Endothelial cell of umbilical vein (primary cell): ENCODE measurements at regions not wholly inside any gene's neighbourhood (a gene's known extent, or its start where the extent isn't known, plus 50 kb on each side); places are given as distances from the start of the nearest gene placed in this dataset.

ENCODE experiments used
- BruUV-seq: library from RNA; stranded (reverse); fragments of 400-500 nt; replicated peaks from 2 replicates; lab custom pipeline; 2021; lab: Mats Ljungman, UMichigan
- CTCF ChIA-PET: fragments of 300-600, 350-600 bp; sonication (Branson Sonifier 250); formaldehyde crosslinking; loops from one replicate; lab custom pipeline; 2021; ENCODE audit warnings: antibody characterized with exemption, inconsistent platforms; lab: Charles Lee
- POLR2A ChIA-PET: fragments of 300-600, 350-600 bp; sonication (Branson Sonifier 250); formaldehyde crosslinking; loops from one replicate; lab custom pipeline; 2021; ENCODE audit warnings: antibody characterized with exemption, inconsistent platforms; lab: Charles Lee
- DNase-seq: peaks from one replicate; pipeline ENCODE4 v3.0.0-alpha.2; 2011; ENCODE audit warnings: low read depth, low spot score
- FAIRE-seq: peaks from 2 replicates; lab custom pipeline; 2011; peaks lifted over from hg19 to GRCh38; lab: Jason Lieb, UNC
- H2AFZ ChIP-seq: 2 replicates; pipeline ENCODE4 v1.6.0; 2012; ENCODE audit warnings: low read depth, low read length, control low read depth, inconsistent platforms
- H3K27ac ChIP-seq: 2 replicates; pipeline ENCODE4 v1.5.1; 2011; ENCODE audit warnings: low read depth, mild to moderate bottlenecking, control low read depth, low read length, moderate library complexity; ENCODE audit not compliant: insufficient read depth
- H3K27me3 ChIP-seq, 2 experiments: 2 replicates each; pipeline versions ENCODE4 v1.6.0 to v1.6.1; 2011; ENCODE audit warnings: low read length in 2 of 2, mixed read lengths in 1 of 2; ENCODE audit not compliant: control insufficient read depth in 2 of 2, insufficient read depth in 2 of 2
- H3K36me3 ChIP-seq, 2 experiments: 2 replicates in 1 of 2; 3 replicates in 1 of 2; pipeline ENCODE4 v1.5.1; 2011; ENCODE audit warnings: low read length in 2 of 2, mild to moderate bottlenecking in 1 of 2, moderate library complexity in 1 of 2; ENCODE audit not compliant: control insufficient read depth in 2 of 2, insufficient read depth in 2 of 2; ENCODE audit errors: extremely low read depth in 1 of 2
- H3K4me1 ChIP-seq: 3 replicates; pipeline ENCODE4 v1.5.1; 2011; ENCODE audit warnings: mild to moderate bottlenecking, low read length; ENCODE audit not compliant: control insufficient read depth, insufficient read depth; ENCODE audit errors: extremely low read depth
- H3K4me2 ChIP-seq: 2 replicates; pipeline ENCODE4 v1.6.1; 2011; ENCODE audit warnings: low read length, control low read depth, mixed read lengths; ENCODE audit not compliant: insufficient read depth
- H3K4me3 ChIP-seq, 3 experiments: fragments of 200-600 bp in 1 of 3; sonication (generic), shearing (Covaris generic) in 1 of 3; replicated peaks in 1 of 3; 2 replicates each; pipeline ENCODE4 v1.5.1; 2011 to 2016; ENCODE audit warnings: control low read depth in 3 of 3, low read length in 3 of 3, mild to moderate bottlenecking in 2 of 3, inconsistent platforms in 1 of 3, low read depth in 1 of 3, moderate library complexity in 1 of 3; ENCODE audit not compliant: insufficient read depth in 1 of 3
- H3K79me2 ChIP-seq: 2 replicates; pipeline ENCODE4 v1.6.0; 2012; ENCODE audit warnings: low read length, inconsistent platforms; ENCODE audit not compliant: control insufficient read depth, insufficient read depth
- H3K9ac ChIP-seq: replicated peaks from 2 replicates; pipeline ENCODE3; 2011; ENCODE audit warnings: low read length, control low read depth; ENCODE audit not compliant: insufficient read depth; ENCODE audit errors: extremely low read depth
- H3K9me1 ChIP-seq: replicated peaks from 3 replicates; pipeline ENCODE4 v1.6.0; 2011; ENCODE audit warnings: mild to moderate bottlenecking, low read length; ENCODE audit not compliant: control insufficient read depth, insufficient read depth; ENCODE audit errors: extremely low read depth
- H3K9me3 ChIP-seq: replicated peaks from 2 replicates; pipeline ENCODE4 v1.5.1; 2012; ENCODE audit warnings: low read length, inconsistent platforms; ENCODE audit not compliant: control insufficient read depth, insufficient read depth
- H4K20me1 ChIP-seq: replicated peaks from 2 replicates; pipeline ENCODE3; 2011; ENCODE audit warnings: mild to moderate bottlenecking, low read length; ENCODE audit not compliant: control insufficient read depth, insufficient read depth; ENCODE audit errors: extremely low read depth
- CTCF ChIP-seq, 2 donors: IDR thresholded peaks; 1 replicate in 1 of 2; 2 replicates in 1 of 2; pipeline ENCODE4 v1.5.1; 2011; ENCODE audit warnings: low read length in 2 of 2, mild to moderate bottlenecking in 2 of 2, moderate library complexity in 2 of 2, control low read depth in 1 of 2, inconsistent platforms in 1 of 2, low read depth in 1 of 2; ENCODE audit not compliant: insufficient read depth in 1 of 2; ENCODE audit errors: extremely low read depth in 1 of 2
- EZH2 ChIP-seq: IDR thresholded peaks from 2 replicates; pipeline ENCODE4 v1.6.1; 2012; ENCODE audit warnings: borderline replicate concordance, low read depth, mild to moderate bottlenecking, moderate library complexity, low read length, inconsistent platforms; ENCODE audit not compliant: severe bottlenecking
- FOS ChIP-seq: IDR thresholded peaks from 2 replicates; pipeline ENCODE4 v1.6.1; 2011; ENCODE audit warnings: mild to moderate bottlenecking, low read length, moderate library complexity, borderline replicate concordance; ENCODE audit not compliant: insufficient read depth
- GATA2 ChIP-seq: IDR thresholded peaks from 2 replicates; pipeline ENCODE4 v1.7.0; 2011; ENCODE audit warnings: low read depth, mild to moderate bottlenecking, moderate library complexity, mixed read lengths, low read length; ENCODE audit not compliant: insufficient read length, insufficient read depth
- JUN ChIP-seq: IDR thresholded peaks from 2 replicates; pipeline ENCODE4 v1.6.1; 2011; ENCODE audit warnings: borderline replicate concordance, low read depth; ENCODE audit not compliant: insufficient read length, insufficient read depth
- MAX ChIP-seq: IDR thresholded peaks from 2 replicates; pipeline ENCODE4 v1.6.1; 2011; ENCODE audit not compliant: insufficient read depth, insufficient read length
- MYC ChIP-seq: IDR thresholded peaks from one replicate; pipeline ENCODE4 v1.6.1; 2011; ENCODE audit warnings: mild to moderate bottlenecking, low read depth, low read length
- POLR2A ChIP-seq: IDR thresholded peaks from 2 replicates; pipeline ENCODE4 v1.6.1; 2012; ENCODE audit warnings: low read depth, mild to moderate bottlenecking, control low read depth, low read length
- POLR2AphosphoS5 ChIP-seq: IDR thresholded peaks from 2 replicates; pipeline ENCODE4 v1.6.1; 2012; ENCODE audit warnings: low read depth, mild to moderate bottlenecking, control low read depth, low read length, moderate library complexity; ENCODE audit not compliant: insufficient read depth
- dilution Hi-C: fragments of 300-500 bp; cut with MboI; formaldehyde crosslinking; loops from one replicate; pipeline ENCODE4 v1.15.0; 2019; ENCODE audit warnings: low sequenced_read_pairs; ENCODE audit not compliant: extremely low pct_ligation_motif_present
- intact Hi-C: fragments of 100-400 bp; cut with micrococcal nuclease; formaldehyde crosslinking; loops from one replicate; pipeline ENCODE4 v1.10.0; 2022

GRCh38 chr2:6392354-6392753 lies 473.4 kb downstream of the CMPK2 start:
- POLR2A ChIA-PET: no interaction called here
- TF ChIP-seq FOS (no peak), CTCF (IDR thresholded peaks at IDR 0.05; ENCODE audit: extremely low read depth in 1 of 2, insufficient read depth in 1 of 2, low read depth in 1 of 2, low read length in 2 of 2) (no peak), MYC (no peak), JUN (no peak), MAX (no peak), GATA2 (no peak), EZH2 (no peak), POLR2A (no peak), POLR2AphosphoS5 (no peak)
- no peak overlapping the region for H3K9ac ChIP-seq
- intact Hi-C loops (no loop called here), dilution Hi-C loops (no loop called here)
- no peaks in the 10 kb centered on the region for H3K4me1 ChIP-seq
- no peak overlapping the region for H2AFZ ChIP-seq
- no peak for DNase-seq
- no peaks in the 10 kb centered on the region for H3K9me1 ChIP-seq
- BruUV-seq: no TSS peak
- H3K79me2 ChIP-seq: no peaks in the 10 kb centered on the region
- FAIRE-seq: no peak
- H3K36me3 ChIP-seq: no peaks in the 10 kb centered on the region
- CTCF ChIA-PET: no interaction called here
- no peaks in the 10 kb centered on the region for H3K27me3 ChIP-seq
- H3K4me3 ChIP-seq: no peak overlapping the region
- peaks cover 9% of the 10 kb centered on the region for H3K9me3 ChIP-seq
- H4K20me1 ChIP-seq: no peaks in the 10 kb centered on the region
- no peak overlapping the region for H3K4me2 ChIP-seq
- no peak overlapping the region for H3K27ac ChIP-seq
